Ovary (tissue), 3 donors: ENCODE measurements at regions not wholly inside any gene's neighbourhood (a gene's known extent, or its start where the extent isn't known, plus 50 kb on each side); places are given as distances from the start of the nearest gene placed in this dataset.

ENCODE experiments used
- EP300 ChIP-seq: sonication (generic); formaldehyde crosslinking; IDR thresholded peaks from one replicate; pipeline ENCODE4 v1.6.1; 2017; ENCODE audit warnings: antibody characterized with exemption
- TF ChIP-seq, protein P1 (sequence below), 3 donors: fragments of 450-650 bp in 2 of 3; fragments of 200-600 bp in 1 of 3; IDR thresholded peaks; one replicate each; pipeline versions ENCODE4 v1.5.1 to v1.8.0; 2016 to 2022; ENCODE audit warnings: antibody characterized with exemption in 3 of 3, mild to moderate bottlenecking in 1 of 3
- donor health status: DM: no; HTN: no; CAD: no.

DNA sequence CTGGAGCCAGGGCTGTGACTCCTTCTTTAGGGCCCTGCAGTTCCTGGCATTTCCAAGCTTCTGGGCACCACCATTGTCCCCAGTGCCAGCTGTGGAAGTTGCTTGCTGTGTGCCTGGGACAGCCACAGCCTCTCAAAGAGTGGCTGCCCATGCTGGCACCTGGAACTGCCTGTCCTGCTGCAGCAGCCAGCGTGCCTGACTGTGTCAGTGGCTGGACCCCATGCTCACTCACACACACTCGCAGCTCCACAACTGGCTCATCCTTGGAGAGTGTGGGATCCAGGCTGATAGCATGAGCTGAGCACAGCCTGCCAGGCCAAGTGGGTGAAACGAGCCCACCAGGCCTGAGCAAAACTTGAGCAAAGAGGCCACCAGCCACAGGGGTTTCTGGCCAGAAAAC lies 1107.6 kb downstream of the C4orf33 start:
- TF ChIP-seq, protein P1, sequence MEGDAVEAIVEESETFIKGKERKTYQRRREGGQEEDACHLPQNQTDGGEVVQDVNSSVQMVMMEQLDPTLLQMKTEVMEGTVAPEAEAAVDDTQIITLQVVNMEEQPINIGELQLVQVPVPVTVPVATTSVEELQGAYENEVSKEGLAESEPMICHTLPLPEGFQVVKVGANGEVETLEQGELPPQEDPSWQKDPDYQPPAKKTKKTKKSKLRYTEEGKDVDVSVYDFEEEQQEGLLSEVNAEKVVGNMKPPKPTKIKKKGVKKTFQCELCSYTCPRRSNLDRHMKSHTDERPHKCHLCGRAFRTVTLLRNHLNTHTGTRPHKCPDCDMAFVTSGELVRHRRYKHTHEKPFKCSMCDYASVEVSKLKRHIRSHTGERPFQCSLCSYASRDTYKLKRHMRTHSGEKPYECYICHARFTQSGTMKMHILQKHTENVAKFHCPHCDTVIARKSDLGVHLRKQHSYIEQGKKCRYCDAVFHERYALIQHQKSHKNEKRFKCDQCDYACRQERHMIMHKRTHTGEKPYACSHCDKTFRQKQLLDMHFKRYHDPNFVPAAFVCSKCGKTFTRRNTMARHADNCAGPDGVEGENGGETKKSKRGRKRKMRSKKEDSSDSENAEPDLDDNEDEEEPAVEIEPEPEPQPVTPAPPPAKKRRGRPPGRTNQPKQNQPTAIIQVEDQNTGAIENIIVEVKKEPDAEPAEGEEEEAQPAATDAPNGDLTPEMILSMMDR (IDR thresholded peaks at IDR 0.05) = no peak
- TF ChIP-seq EP300 = no peak
